SK-N-SH (cell line): ENCODE measurements at regions not wholly inside any gene's neighbourhood (a gene's known extent, or its start where the extent isn't known, plus 50 kb on each side); places are given as distances from the start of the nearest gene placed in this dataset.

ENCODE experiments used
- CTCF ChIA-PET: fragments of 300-600, 350-600 bp; formaldehyde crosslinking; extraction: SDS; loops from one replicate; lab custom pipeline; 2021; lab: Yijun Ruan, JAX
- POLR2A ChIA-PET: fragments of 350-600 bp; sonication (Branson Sonifier 250); formaldehyde crosslinking; extraction: SDS; loops from one replicate; lab custom pipeline; 2020; ENCODE audit warnings: antibody characterized with exemption, inconsistent platforms; lab: Yijun Ruan, JAX
- DNase-seq: peaks from one replicate; pipeline ENCODE4 v3.0.0; 2012
- H2AFZ ChIP-seq: fragments of 200-600 bp; sonication (generic); 2 replicates; pipeline ENCODE4 v1.8.1; 2016; ENCODE audit warnings: antibody characterized with exemption, mild to moderate bottlenecking, low read depth
- H3F3A ChIP-seq: fragments of 200-600 bp; sonication (generic); replicated peaks from 2 replicates; pipeline ENCODE3; 2016; ENCODE audit warnings: antibody characterized with exemption, mild to moderate bottlenecking; ENCODE audit not compliant: insufficient read depth
- H3K27ac ChIP-seq, 2 experiments: fragments of 200-500 bp in 1 of 2; fragments of 200-600 bp in 1 of 2; sonication (Bioruptor generic) in 1 of 2; sonication (generic), shearing (Covaris generic) in 1 of 2; 2 replicates each; pipeline versions ENCODE4 v1.5.1 to v1.6.1; 2014 to 2016; ENCODE audit warnings: low read depth in 2 of 2, inconsistent platforms in 1 of 2, low read length in 1 of 2, mild to moderate bottlenecking in 1 of 2, mixed read lengths in 1 of 2
- H3K27me3 ChIP-seq: fragments of 200-600 bp; sonication (generic), shearing (Covaris generic); 2 replicates; pipeline ENCODE4 v1.6.1; 2016; ENCODE audit warnings: mixed run types; ENCODE audit not compliant: insufficient read depth
- H3K36me3 ChIP-seq, 2 experiments: fragments of 200-500 bp in 1 of 2; fragments of 200-600 bp in 1 of 2; sonication (Bioruptor generic) in 1 of 2; sonication (generic) in 1 of 2; replicated peaks in 1 of 2; 2 replicates each; pipeline versions ENCODE3 to v1.5.1; 2014 to 2016; ENCODE audit warnings: low read length in 1 of 2, mild to moderate bottlenecking in 1 of 2; ENCODE audit not compliant: insufficient read depth in 2 of 2, control insufficient read depth in 1 of 2
- H3K4me1 ChIP-seq, 2 experiments: fragments of 200-500 bp in 1 of 2; fragments of 200-600 bp in 1 of 2; sonication (Bioruptor generic) in 1 of 2; sonication (generic), shearing (Covaris generic) in 1 of 2; 2 replicates each; pipeline versions ENCODE4 v1.5.1 to v1.6.1; 2014 to 2016; ENCODE audit warnings: low read depth in 1 of 2, low read length in 1 of 2, mixed run types in 1 of 2; ENCODE audit not compliant: insufficient read depth in 2 of 2, control insufficient read depth in 1 of 2
- H3K4me2 ChIP-seq: fragments of 200-600 bp; sonication (generic), shearing (Covaris generic); 2 replicates; pipeline ENCODE4 v1.6.1; 2017; ENCODE audit warnings: mixed run types
- H3K4me3 ChIP-seq, 2 experiments: fragments of 200-500 bp in 1 of 2; fragments of 200-600 bp in 1 of 2; sonication (Bioruptor generic) in 1 of 2; sonication (generic), shearing (Covaris generic) in 1 of 2; 2 replicates each; pipeline versions ENCODE4 v1.5.1 to v1.8.1; 2014 to 2016; ENCODE audit warnings: low read depth in 2 of 2, inconsistent platforms in 1 of 2, low read length in 1 of 2, mild to moderate bottlenecking in 1 of 2, mixed read lengths in 1 of 2, moderate library complexity in 1 of 2
- H3K79me2 ChIP-seq: fragments of 200-600 bp; sonication (generic); 2 replicates; pipeline ENCODE4 v1.8.1; 2017; ENCODE audit warnings: mild to moderate bottlenecking; ENCODE audit not compliant: insufficient read depth
- H3K9ac ChIP-seq: fragments of 200-600 bp; sonication (generic); 2 replicates; pipeline ENCODE4 v1.6.1; 2017; ENCODE audit warnings: mixed run types
- H3K9me2 ChIP-seq: fragments of 200-600 bp; sonication (generic); 2 replicates; pipeline ENCODE4 v1.6.1; 2017; ENCODE audit warnings: mixed run types
- H3K9me3 ChIP-seq: fragments of 200-600 bp; sonication (generic); 2 replicates; pipeline ENCODE4 v1.6.1; 2017; ENCODE audit warnings: mixed run types, mild to moderate bottlenecking, moderate library complexity
- H4K20me1 ChIP-seq: fragments of 200-600 bp; sonication (generic); 2 replicates; pipeline ENCODE4 v1.6.1; 2017; ENCODE audit warnings: mild to moderate bottlenecking, mixed run types; ENCODE audit not compliant: insufficient read depth
- CHD2 ChIP-seq: fragments of 150-350 bp; IDR thresholded peaks from 2 replicates; pipeline ENCODE4 v1.6.1; 2018; ENCODE audit warnings: low read length; ENCODE audit not compliant: partially characterized antibody
- ELF1 ChIP-seq: IDR thresholded peaks from 2 replicates; pipeline ENCODE4 v1.4.0; 2012
- EP300 ChIP-seq, 2 experiments: IDR thresholded peaks; 2 replicates each; pipeline versions ENCODE4 v1.4.0 to v1.6.1; 2012; ENCODE audit warnings: borderline replicate concordance in 1 of 2, low read depth in 1 of 2, low read length in 1 of 2
- FOSL2 ChIP-seq: IDR thresholded peaks from 2 replicates; pipeline ENCODE4 v1.4.0; 2012; ENCODE audit warnings: low read depth, mild to moderate bottlenecking, moderate library complexity, borderline replicate concordance
- GABPA ChIP-seq: IDR thresholded peaks from 2 replicates; pipeline ENCODE4 v1.4.0; 2012; ENCODE audit warnings: low read depth, mild to moderate bottlenecking
- JUND ChIP-seq: IDR thresholded peaks from 2 replicates; pipeline ENCODE4 v1.4.0; 2012
- MXI1 ChIP-seq: IDR thresholded peaks from 2 replicates; pipeline ENCODE4 v1.6.1; 2012; ENCODE audit warnings: mild to moderate bottlenecking, low read depth, low read length, improper control_type of control experiment
- NRF1 ChIP-seq: IDR thresholded peaks from 2 replicates; pipeline ENCODE4 v1.6.1; 2012; ENCODE audit warnings: low read depth, mild to moderate bottlenecking, low read length
- RAD21 ChIP-seq: IDR thresholded peaks from 2 replicates; pipeline ENCODE4 v1.6.1; 2012; ENCODE audit warnings: mild to moderate bottlenecking, low read length
- RCOR1 ChIP-seq: fragments of 150-350 bp; IDR thresholded peaks from 2 replicates; pipeline ENCODE4 v1.6.1; 2017; ENCODE audit warnings: antibody characterized with exemption, low read length
- RXRA ChIP-seq: IDR thresholded peaks from 2 replicates; pipeline ENCODE4 v1.4.0; 2012; ENCODE audit warnings: low read depth, mild to moderate bottlenecking, borderline replicate concordance
- SMC3 ChIP-seq: IDR thresholded peaks from 2 replicates; pipeline ENCODE4 v1.6.1; 2012; ENCODE audit warnings: low read depth, low read length, improper control_type of control experiment
- TAF1 ChIP-seq: IDR thresholded peaks from 2 replicates; pipeline ENCODE4 v1.6.1; 2012; ENCODE audit warnings: low read depth, mild to moderate bottlenecking, low read length, moderate library complexity, borderline replicate concordance
- TCF12 ChIP-seq: IDR thresholded peaks from 2 replicates; pipeline ENCODE4 v1.4.0; 2012
- TEAD4 ChIP-seq: IDR thresholded peaks from 2 replicates; pipeline ENCODE4 v1.4.0; 2012; ENCODE audit warnings: mild to moderate bottlenecking, borderline replicate concordance; ENCODE audit not compliant: insufficient read depth
- YY1 ChIP-seq: IDR thresholded peaks from 2 replicates; pipeline ENCODE4 v1.4.0; 2012; ENCODE audit warnings: low read depth, mild to moderate bottlenecking
- WGBS: methylation state at CpG from one replicate; pipeline ENCODE4 v1.1.6; 2017; ENCODE audit warnings: low lambda C conversion rate; 5-methylcytosine and 5-hydroxymethylcytosine counted together
- TF ChIP-seq, protein P1 (sequence below): IDR thresholded peaks from 2 replicates; pipeline ENCODE4 v1.4.0; 2012; ENCODE audit warnings: low read depth, borderline replicate concordance
- TF ChIP-seq, protein P2 (sequence below): IDR thresholded peaks from 2 replicates; pipeline ENCODE4 v1.6.1; 2012; ENCODE audit warnings: mild to moderate bottlenecking, low read depth, low read length, moderate library complexity
- TF ChIP-seq, protein P3 (sequence below): fragments of 200-600 bp; sonication (generic); IDR thresholded peaks from 2 replicates; pipeline ENCODE4 v1.6.1; 2017; ENCODE audit warnings: antibody characterized with exemption, mild to moderate bottlenecking, moderate library complexity
- TF ChIP-seq, protein P4 (sequence below): fragments of 150-350 bp; IDR thresholded peaks from 2 replicates; pipeline ENCODE4 v1.6.1; 2016; ENCODE audit warnings: mild to moderate bottlenecking, low read depth, low read length
- TF ChIP-seq, protein P5 (sequence below): IDR thresholded peaks from 2 replicates; pipeline ENCODE4 v1.4.0; 2012; ENCODE audit warnings: low read depth

DNA sequence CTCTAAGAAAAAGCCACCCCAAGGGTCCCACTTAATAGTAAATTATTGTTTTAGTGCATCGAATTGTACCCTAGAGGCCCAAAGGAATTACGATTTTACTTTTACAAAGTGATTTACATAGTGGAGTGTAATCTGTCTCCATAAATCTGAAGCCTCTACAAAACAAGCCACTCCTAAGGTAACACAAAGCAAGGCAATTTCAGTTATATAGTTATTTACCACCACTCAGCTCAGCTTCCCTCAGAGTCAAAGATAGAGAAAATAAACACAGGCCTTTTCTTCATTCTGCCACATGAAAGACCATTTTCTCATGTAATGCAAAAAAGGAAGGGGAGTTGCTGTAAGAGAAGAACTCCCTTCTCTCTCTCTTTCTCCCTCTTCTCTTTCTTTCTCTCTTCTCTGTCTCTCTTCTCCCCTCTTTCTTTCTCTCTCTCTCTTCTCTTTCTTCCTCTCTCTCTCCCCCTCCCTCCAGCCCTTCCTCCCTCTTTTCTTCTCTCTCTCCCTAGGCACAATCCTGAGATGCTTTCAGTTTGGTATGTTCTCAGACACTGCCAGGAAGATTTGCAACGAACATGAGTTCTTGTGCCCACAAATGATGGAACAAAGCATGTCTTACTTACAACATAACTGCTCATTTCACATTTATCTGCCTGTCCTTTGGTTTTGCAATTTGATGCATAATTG lies 264.5 kb downstream of the BCL2 start:
- Histone ChIP-seq H2AFZ (no peak overlapping the region), H3K4me1 (peaks cover 0 to 3% of the 10 kb centered on the region in 2 experiments; a peak in 1 of 4 replicates), H3K27me3 (no peaks in the 10 kb centered on the region), H3K4me2 (no peak overlapping the region), H3K79me2 (no peaks in the 10 kb centered on the region), H4K20me1 (no peaks in the 10 kb centered on the region), H3K4me3 (no peak overlapping the region), H3F3A (no peaks in the 10 kb centered on the region), H3K9me2 (no peaks in the 10 kb centered on the region), H3K27ac (no peak overlapping the region), H3K9ac (no peak overlapping the region), H3K36me3 (no peaks in the 10 kb centered on the region), H3K9me3 (no peaks in the 10 kb centered on the region)
- POLR2A ChIA-PET, result no interaction called here
- no peak for TF ChIP-seq YY1
- no peak for TF ChIP-seq FOSL2
- TF ChIP-seq SMC3, result no peak
- TF ChIP-seq TEAD4, result no peak
- no peak for TF ChIP-seq TCF12
- TF ChIP-seq RAD21, result no peak
- no peak for TF ChIP-seq ELF1
- no peak for TF ChIP-seq JUND
- no peak for TF ChIP-seq NRF1
- no peak for TF ChIP-seq GABPA
- no peak for TF ChIP-seq MXI1
- CTCF ChIA-PET, result no interaction called here
- DNase-seq, result no peak
- WGBS, result 24% methylated on average over 3 of the region's 3 CpGs

DNA sequence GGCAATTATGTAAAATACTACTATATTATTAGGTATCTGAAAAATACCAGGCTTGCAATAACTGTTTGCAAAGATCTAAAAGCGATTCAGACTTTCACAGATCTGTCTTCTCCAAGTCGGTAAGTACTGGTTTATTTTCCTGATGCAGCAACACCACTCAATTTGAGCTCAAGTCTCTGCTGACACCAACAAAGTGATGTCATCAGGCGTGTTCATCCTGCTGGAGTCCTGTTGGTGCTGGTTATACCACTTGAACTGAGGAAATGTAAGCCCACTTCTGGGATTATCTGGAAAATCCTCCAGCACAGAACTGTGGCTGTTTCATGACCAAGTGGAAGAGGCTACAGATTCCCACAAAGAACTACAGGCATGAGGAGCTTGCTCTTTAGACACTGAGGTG lies 267.6 kb downstream of the BCL2 start:
- Histone ChIP-seq H3K4me1 (no peaks in the 10 kb centered on the region), H2AFZ (no peak overlapping the region), H3F3A (no peaks in the 10 kb centered on the region), H3K4me3 (no peak overlapping the region), H3K9me3 (no peaks in the 10 kb centered on the region), H3K9ac (no peak overlapping the region), H3K79me2 (no peaks in the 10 kb centered on the region), H3K27ac (no peak overlapping the region), H3K36me3 (no peaks in the 10 kb centered on the region), H3K27me3 (no peaks in the 10 kb centered on the region), H4K20me1 (no peaks in the 10 kb centered on the region), H3K4me2 (no peak overlapping the region), H3K9me2 (no peaks in the 10 kb centered on the region)
- POLR2A ChIA-PET, result no interaction called here
- no peak for DNase-seq
- WGBS, result 31% methylated on average over 3 of the region's 3 CpGs
- CTCF ChIA-PET, result interaction anchor here (1.7 kb wide), 1 partner anchor 27 kb away, joined by 6 read pairs; no protein-coding TSS in a partner anchor
- no peak for TF ChIP-seq TCF12
- TF ChIP-seq TAF1, result no peak
- TF ChIP-seq, protein P1, sequence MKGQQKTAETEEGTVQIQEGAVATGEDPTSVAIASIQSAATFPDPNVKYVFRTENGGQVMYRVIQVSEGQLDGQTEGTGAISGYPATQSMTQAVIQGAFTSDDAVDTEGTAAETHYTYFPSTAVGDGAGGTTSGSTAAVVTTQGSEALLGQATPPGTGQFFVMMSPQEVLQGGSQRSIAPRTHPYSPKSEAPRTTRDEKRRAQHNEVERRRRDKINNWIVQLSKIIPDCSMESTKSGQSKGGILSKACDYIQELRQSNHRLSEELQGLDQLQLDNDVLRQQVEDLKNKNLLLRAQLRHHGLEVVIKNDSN, result no peak
- no peak for TF ChIP-seq RXRA
- no peak for TF ChIP-seq RCOR1
- TF ChIP-seq, protein P2, sequence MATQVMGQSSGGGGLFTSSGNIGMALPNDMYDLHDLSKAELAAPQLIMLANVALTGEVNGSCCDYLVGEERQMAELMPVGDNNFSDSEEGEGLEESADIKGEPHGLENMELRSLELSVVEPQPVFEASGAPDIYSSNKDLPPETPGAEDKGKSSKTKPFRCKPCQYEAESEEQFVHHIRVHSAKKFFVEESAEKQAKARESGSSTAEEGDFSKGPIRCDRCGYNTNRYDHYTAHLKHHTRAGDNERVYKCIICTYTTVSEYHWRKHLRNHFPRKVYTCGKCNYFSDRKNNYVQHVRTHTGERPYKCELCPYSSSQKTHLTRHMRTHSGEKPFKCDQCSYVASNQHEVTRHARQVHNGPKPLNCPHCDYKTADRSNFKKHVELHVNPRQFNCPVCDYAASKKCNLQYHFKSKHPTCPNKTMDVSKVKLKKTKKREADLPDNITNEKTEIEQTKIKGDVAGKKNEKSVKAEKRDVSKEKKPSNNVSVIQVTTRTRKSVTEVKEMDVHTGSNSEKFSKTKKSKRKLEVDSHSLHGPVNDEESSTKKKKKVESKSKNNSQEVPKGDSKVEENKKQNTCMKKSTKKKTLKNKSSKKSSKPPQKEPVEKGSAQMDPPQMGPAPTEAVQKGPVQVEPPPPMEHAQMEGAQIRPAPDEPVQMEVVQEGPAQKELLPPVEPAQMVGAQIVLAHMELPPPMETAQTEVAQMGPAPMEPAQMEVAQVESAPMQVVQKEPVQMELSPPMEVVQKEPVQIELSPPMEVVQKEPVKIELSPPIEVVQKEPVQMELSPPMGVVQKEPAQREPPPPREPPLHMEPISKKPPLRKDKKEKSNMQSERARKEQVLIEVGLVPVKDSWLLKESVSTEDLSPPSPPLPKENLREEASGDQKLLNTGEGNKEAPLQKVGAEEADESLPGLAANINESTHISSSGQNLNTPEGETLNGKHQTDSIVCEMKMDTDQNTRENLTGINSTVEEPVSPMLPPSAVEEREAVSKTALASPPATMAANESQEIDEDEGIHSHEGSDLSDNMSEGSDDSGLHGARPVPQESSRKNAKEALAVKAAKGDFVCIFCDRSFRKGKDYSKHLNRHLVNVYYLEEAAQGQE, result no peak
- TF ChIP-seq, protein P3, sequence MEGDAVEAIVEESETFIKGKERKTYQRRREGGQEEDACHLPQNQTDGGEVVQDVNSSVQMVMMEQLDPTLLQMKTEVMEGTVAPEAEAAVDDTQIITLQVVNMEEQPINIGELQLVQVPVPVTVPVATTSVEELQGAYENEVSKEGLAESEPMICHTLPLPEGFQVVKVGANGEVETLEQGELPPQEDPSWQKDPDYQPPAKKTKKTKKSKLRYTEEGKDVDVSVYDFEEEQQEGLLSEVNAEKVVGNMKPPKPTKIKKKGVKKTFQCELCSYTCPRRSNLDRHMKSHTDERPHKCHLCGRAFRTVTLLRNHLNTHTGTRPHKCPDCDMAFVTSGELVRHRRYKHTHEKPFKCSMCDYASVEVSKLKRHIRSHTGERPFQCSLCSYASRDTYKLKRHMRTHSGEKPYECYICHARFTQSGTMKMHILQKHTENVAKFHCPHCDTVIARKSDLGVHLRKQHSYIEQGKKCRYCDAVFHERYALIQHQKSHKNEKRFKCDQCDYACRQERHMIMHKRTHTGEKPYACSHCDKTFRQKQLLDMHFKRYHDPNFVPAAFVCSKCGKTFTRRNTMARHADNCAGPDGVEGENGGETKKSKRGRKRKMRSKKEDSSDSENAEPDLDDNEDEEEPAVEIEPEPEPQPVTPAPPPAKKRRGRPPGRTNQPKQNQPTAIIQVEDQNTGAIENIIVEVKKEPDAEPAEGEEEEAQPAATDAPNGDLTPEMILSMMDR, result no peak
- TF ChIP-seq, protein P4, sequence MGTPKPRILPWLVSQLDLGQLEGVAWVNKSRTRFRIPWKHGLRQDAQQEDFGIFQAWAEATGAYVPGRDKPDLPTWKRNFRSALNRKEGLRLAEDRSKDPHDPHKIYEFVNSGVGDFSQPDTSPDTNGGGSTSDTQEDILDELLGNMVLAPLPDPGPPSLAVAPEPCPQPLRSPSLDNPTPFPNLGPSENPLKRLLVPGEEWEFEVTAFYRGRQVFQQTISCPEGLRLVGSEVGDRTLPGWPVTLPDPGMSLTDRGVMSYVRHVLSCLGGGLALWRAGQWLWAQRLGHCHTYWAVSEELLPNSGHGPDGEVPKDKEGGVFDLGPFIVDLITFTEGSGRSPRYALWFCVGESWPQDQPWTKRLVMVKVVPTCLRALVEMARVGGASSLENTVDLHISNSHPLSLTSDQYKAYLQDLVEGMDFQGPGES, result no peak
- TF ChIP-seq CHD2, result no peak
- no peak for TF ChIP-seq MXI1
- TF ChIP-seq EP300 (IDR thresholded peaks at IDR 0.05; ENCODE audit: borderline replicate concordance in 1 of 2, low read depth in 1 of 2, low read length in 1 of 2), result no peak
- no peak for TF ChIP-seq FOSL2
- TF ChIP-seq, protein P5, sequence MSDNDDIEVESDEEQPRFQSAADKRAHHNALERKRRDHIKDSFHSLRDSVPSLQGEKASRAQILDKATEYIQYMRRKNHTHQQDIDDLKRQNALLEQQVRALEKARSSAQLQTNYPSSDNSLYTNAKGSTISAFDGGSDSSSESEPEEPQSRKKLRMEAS, result no peak
- no peak for TF ChIP-seq ELF1
